ENCODE measurements at regions not wholly inside any gene's neighbourhood (a gene's known extent, or its start where the extent isn't known, plus 50 kb on each side); places are given as distances from the start of the nearest gene placed in this dataset.

- TF ChIP-seq CTCF (IDR thresholded peaks at IDR 0.05; ENCODE audit: poor library complexity) (no peak), EZH2 (IDR thresholded peaks at IDR 0.05; ENCODE audit: borderline replicate concordance) (no peak), EZH2phosphoT487 (IDR thresholded peaks at IDR 0.05; ENCODE audit: low read depth, severe bottlenecking, unreplicated experiment) (no peak)
Observed at GRCh38 chr10:47159361-47160260, 140.4 kb upstream of the GDF10 start.

Measured in hepatocyte (in vitro differentiated cells).